ENCODE measurements at regions not wholly inside any gene's neighbourhood (a gene's known extent, or its start where the extent isn't known, plus 50 kb on each side); places are given as distances from the start of the nearest gene placed in this dataset.
"Not testable (repeated sequence)": the region's sequence is repeated elsewhere in the genome, so short reads cannot be mapped to it uniquely, and the experiment has no call there.

GRCh38 chr9:7554699-7555098 is 244.9 kb downstream of the DMAC1 start:
- H3K36me3 Mint-ChIP-seq: no peaks in the 10 kb centered on the region
- DNase-seq (no peak), ATAC-seq (ENCODE audit: low read depth in 2 of 2) (no peak)
- H3K9me3 Mint-ChIP-seq: peaks cover 0 to 5% (median 0%) of the 10 kb centered on the region in 7 donors
- H3K4me3 Mint-ChIP-seq: no peak overlapping the region
- H3K27ac Mint-ChIP-seq: no peak overlapping the region
- H3K4me1 Mint-ChIP-seq: no peaks in the 10 kb centered on the region
- peaks cover 4 to 24% (median 10%) of the 10 kb centered on the region in 3 donors for H3K27me3 Mint-ChIP-seq

- H3K27me3 Mint-ChIP-seq: peaks cover 4 to 30% (median 10%) of the 10 kb centered on the region in 3 donors
- not testable (repeated sequence) for ATAC-seq (ENCODE audit: low read depth in 2 of 2); H3K4me3 Mint-ChIP-seq; H3K36me3 Mint-ChIP-seq; H3K4me1 Mint-ChIP-seq; DNase-seq; H3K27ac Mint-ChIP-seq; H3K9me3 Mint-ChIP-seq
These were observed 246.9 kb downstream of the DMAC1 start for GRCh38 chr9:7552706-7553105.

GRCh38 chr9:7549249-7549648 is 250.3 kb downstream of the DMAC1 start:
- no peak overlapping the region for H3K27ac Mint-ChIP-seq
- no peaks in the 10 kb centered on the region for H3K36me3 Mint-ChIP-seq
- H3K4me1 Mint-ChIP-seq: no peaks in the 10 kb centered on the region
- H3K9me3 Mint-ChIP-seq: peaks cover 0 to 3% (median 0%) of the 10 kb centered on the region in 7 donors
- no peak for ATAC-seq (ENCODE audit: low read depth in 2 of 2)
- DNase-seq: no peak
- H3K4me3 Mint-ChIP-seq: no peak overlapping the region
- H3K27me3 Mint-ChIP-seq: peaks cover 11 to 40% (median 22%) of the 10 kb centered on the region in 3 donors

- DNase-seq (no peak), ATAC-seq (ENCODE audit: low read depth in 2 of 2) (no peak)
- no peaks in the 10 kb centered on the region for H3K36me3 Mint-ChIP-seq
- H3K27me3 Mint-ChIP-seq: peaks cover 13 to 46% (median 22%) of the 10 kb centered on the region in 3 donors
- no peaks in the 10 kb centered on the region for H3K4me1 Mint-ChIP-seq
- no peak overlapping the region for H3K27ac Mint-ChIP-seq
- no peaks in the 10 kb centered on the region for H3K9me3 Mint-ChIP-seq
- no peak overlapping the region for H3K4me3 Mint-ChIP-seq
These were observed 253.3 kb downstream of the DMAC1 start for GRCh38 chr9:7546261-7546660.

- Mint-ChIP-seq H3K4me1 (no peaks in the 10 kb centered on the region), H3K4me3 (no peak overlapping the region), H3K27me3 (peaks cover 13 to 39% (median 17%) of the 10 kb centered on the region in 3 donors), H3K9me3 (no peaks in the 10 kb centered on the region), H3K36me3 (no peaks in the 10 kb centered on the region), H3K27ac (no peak overlapping the region)
- DNase-seq: no peak
- ATAC-seq (ENCODE audit: low read depth in 2 of 2): no peak
These were observed 254.0 kb downstream of the DMAC1 start for GRCh38 chr9:7545371-7546165.

GRCh38 chr9:7542693-7543092 is 256.9 kb downstream of the DMAC1 start:
- no peak for ATAC-seq (ENCODE audit: low read depth in 2 of 2)
- H3K9me3 Mint-ChIP-seq: no peaks in the 10 kb centered on the region
- H3K27me3 Mint-ChIP-seq: peaks cover 9 to 23% (median 18%) of the 10 kb centered on the region in 3 donors
- H3K36me3 Mint-ChIP-seq: no peaks in the 10 kb centered on the region
- no peaks in the 10 kb centered on the region for H3K4me1 Mint-ChIP-seq
- no peak for DNase-seq
- H3K4me3 Mint-ChIP-seq: no peak overlapping the region
- no peak overlapping the region for H3K27ac Mint-ChIP-seq

- H3K27me3 Mint-ChIP-seq: peaks cover 9 to 23% (median 18%) of the 10 kb centered on the region in 3 donors
- no peak overlapping the region for H3K4me3 Mint-ChIP-seq
- H3K36me3 Mint-ChIP-seq: no peaks in the 10 kb centered on the region
- H3K9me3 Mint-ChIP-seq: no peaks in the 10 kb centered on the region
- ATAC-seq (ENCODE audit: low read depth in 2 of 2) (no peak), DNase-seq (no peak)
- H3K27ac Mint-ChIP-seq: no peak overlapping the region
- no peaks in the 10 kb centered on the region for H3K4me1 Mint-ChIP-seq
These were observed 257.5 kb downstream of the DMAC1 start for GRCh38 chr9:7542126-7542525.

- Mint-ChIP-seq H3K9me3 (no peaks in the 10 kb centered on the region), H3K27ac (no peak overlapping the region), H3K4me3 (peak overlapping the region in 1 of 8 donors; percentile 12), H3K36me3 (no peaks in the 10 kb centered on the region), H3K4me1 (no peaks in the 10 kb centered on the region), H3K27me3 (peaks cover 0 to 8% (median 7%) of the 10 kb centered on the region in 3 donors)
- ATAC-seq (ENCODE audit: low read depth in 2 of 2) (no peak), DNase-seq (peak; percentile 0)
These were observed 263.2 kb downstream of the DMAC1 start for GRCh38 chr9:7536310-7536939.

GRCh38 chr9:7534211-7534935 is 265.2 kb downstream of the DMAC1 start:
- no peaks in the 10 kb centered on the region for H3K4me1 Mint-ChIP-seq
- no peak overlapping the region for H3K4me3 Mint-ChIP-seq
- no peak for DNase-seq
- no peaks in the 10 kb centered on the region for H3K9me3 Mint-ChIP-seq
- peaks cover 3 to 22% (median 18%) of the 10 kb centered on the region in 3 donors for H3K27me3 Mint-ChIP-seq
- H3K36me3 Mint-ChIP-seq: no peaks in the 10 kb centered on the region
- H3K27ac Mint-ChIP-seq: no peak overlapping the region
- ATAC-seq (ENCODE audit: low read depth in 2 of 2): no peak

- H3K9me3 Mint-ChIP-seq: no peaks in the 10 kb centered on the region
- no peak overlapping the region for H3K4me3 Mint-ChIP-seq
- no peak for DNase-seq
- H3K27ac Mint-ChIP-seq: no peak overlapping the region
- no peaks in the 10 kb centered on the region for H3K36me3 Mint-ChIP-seq
- no peak for ATAC-seq (ENCODE audit: low read depth in 2 of 2)
- no peaks in the 10 kb centered on the region for H3K4me1 Mint-ChIP-seq
- H3K27me3 Mint-ChIP-seq: peaks cover 7 to 22% (median 18%) of the 10 kb centered on the region in 3 donors
These were observed 266.0 kb downstream of the DMAC1 start for GRCh38 chr9:7533376-7534090.

- H3K4me1 Mint-ChIP-seq: no peaks in the 10 kb centered on the region
- DNase-seq (no peak), ATAC-seq (ENCODE audit: low read depth in 2 of 2) (no peak)
- no peak overlapping the region for H3K27ac Mint-ChIP-seq
- no peak overlapping the region for H3K4me3 Mint-ChIP-seq
- peaks cover 0 to 5% (median 0%) of the 10 kb centered on the region in 3 donors for H3K27me3 Mint-ChIP-seq
- H3K36me3 Mint-ChIP-seq: no peaks in the 10 kb centered on the region
- no peaks in the 10 kb centered on the region for H3K9me3 Mint-ChIP-seq
These were observed 276.0 kb downstream of the DMAC1 start for GRCh38 chr9:7523426-7524043.

- DNase-seq: no peak
- Mint-ChIP-seq H3K27me3 (peaks cover 0 to 9% (median 0%) of the 10 kb centered on the region in 3 donors), H3K4me1 (no peaks in the 10 kb centered on the region), H3K27ac (peak overlapping the region in 1 of 6 donors; percentile 14), H3K4me3 (no peak overlapping the region), H3K9me3 (no peaks in the 10 kb centered on the region), H3K36me3 (no peaks in the 10 kb centered on the region)
- no peak for ATAC-seq (ENCODE audit: low read depth in 2 of 2)
These were observed 279.2 kb downstream of the DMAC1 start for GRCh38 chr9:7520396-7520795.

- Mint-ChIP-seq H3K4me1 (no peaks in the 10 kb centered on the region), H3K27ac (no peak overlapping the region), H3K36me3 (no peaks in the 10 kb centered on the region), H3K4me3 (no peak overlapping the region), H3K27me3 (peaks cover 0 to 25% (median 4%) of the 10 kb centered on the region in 3 donors), H3K9me3 (no peaks in the 10 kb centered on the region)
- no peak for ATAC-seq (ENCODE audit: low read depth in 2 of 2)
- DNase-seq: no peak
These were observed 283.2 kb downstream of the DMAC1 start for GRCh38 chr9:7516376-7516775.

Data from naive B cell (primary cell).